Sigmoid colon (tissue), 4 donors: ENCODE measurements at regions not wholly inside any gene's neighbourhood (a gene's known extent, or its start where the extent isn't known, plus 50 kb on each side); places are given as distances from the start of the nearest gene placed in this dataset.

Source experiments
- CTCF ChIP-seq, 4 experiments: fragments of 450-650 bp in 3 of 4; fragments of 200-600 bp in 1 of 4; IDR thresholded peaks; one replicate each; pipeline ENCODE4 v1.5.1; 2016 to 2019; ENCODE audit warnings: antibody characterized with exemption in 4 of 4, mild to moderate bottlenecking in 3 of 4, moderate library complexity in 2 of 4
- EP300 ChIP-seq, 4 donors: sonication (generic); formaldehyde crosslinking; IDR thresholded peaks; one replicate each; pipeline ENCODE4 v1.6.1; 2017; ENCODE audit warnings: antibody characterized with exemption in 4 of 4
- POLR2A ChIP-seq, 2 donors: fragments of 450-650 bp; IDR thresholded peaks; one replicate each; pipeline ENCODE4 v1.6.1; 2016; ENCODE audit warnings: antibody characterized with exemption in 2 of 2, mild to moderate bottlenecking in 2 of 2, moderate library complexity in 2 of 2
- POLR2AphosphoS5 ChIP-seq, 4 donors: sonication (generic); formaldehyde crosslinking; IDR thresholded peaks; one replicate each; pipeline ENCODE4 v1.6.1; 2017; ENCODE audit warnings: antibody characterized with exemption in 4 of 4

GRCh38 chr15:72866182-72866581 lies 82.6 kb upstream of the ADPGK start:
- TF ChIP-seq CTCF (IDR thresholded peaks at IDR 0.05) (no peak), POLR2AphosphoS5 (IDR thresholded peaks at IDR 0.05) (no peak), POLR2A (IDR thresholded peaks at IDR 0.05) (no peak), EP300 (IDR thresholded peaks at IDR 0.05) (no peak)
